ENCODE measurements at regions not wholly inside any gene's neighbourhood (a gene's known extent, or its start where the extent isn't known, plus 50 kb on each side); places are given as distances from the start of the nearest gene placed in this dataset.

- TF ChIP-seq CTCF (CRISPR knock-in tag; IDR thresholded peaks at IDR 0.05) (no peak), FOXJ3 (CRISPR knock-in tag; IDR thresholded peaks at IDR 0.05; ENCODE audit: borderline replicate concordance) (no peak), SKIL (CRISPR knock-in tag; IDR thresholded peaks at IDR 0.05; ENCODE audit: borderline replicate concordance) (no peak), POLR2A (IDR thresholded peaks at IDR 0.05; ENCODE audit: insufficient read depth in 1 of 2, low read depth in 2 of 2, low read length in 2 of 2) (no peak), TCF7L2 (IDR thresholded peaks at IDR 0.05; ENCODE audit: low read depth, low read length) (no peak), RAD21 (CRISPR knock-in tag; IDR thresholded peaks at IDR 0.05) (no peak), BRF2 (CRISPR knock-in tag; IDR thresholded peaks at IDR 0.05) (no peak), ZNF496 (CRISPR knock-in tag; IDR thresholded peaks at IDR 0.05; ENCODE audit: insufficient replicate concordance) (no peak), MAZ (IDR thresholded peaks at IDR 0.05; ENCODE audit: borderline replicate concordance, low read depth, low read length) (no peak), MAZ (CRISPR knock-in tag; IDR thresholded peaks at IDR 0.05; ENCODE audit: low read depth) (no peak)
Measured at GRCh38 chr6:86412057-86412456, 525.3 kb upstream of the HTR1E start.
